Ammon's horn (tissue), 1 donor: ENCODE measurements at regions not wholly inside any gene's neighbourhood (a gene's known extent, or its start where the extent isn't known, plus 50 kb on each side); places are given as distances from the start of the nearest gene placed in this dataset.

Experiments
- DNase-seq: peaks from one replicate; pipeline ENCODE4 v3.0.0-alpha.2; 2016; ENCODE audit warnings: low spot score

- DNase-seq: peak; percentile 2
Observed at GRCh38 chr12:38969706-38970105, 64.3 kb upstream of the CPNE8 start.

GRCh38 chr12:38961683-38962082 is 56.3 kb upstream of the CPNE8 start:
- DNase-seq: no peak

- no peak for DNase-seq
Observed at GRCh38 chr12:38961012-38961411, 55.6 kb upstream of the CPNE8 start.

DNA sequence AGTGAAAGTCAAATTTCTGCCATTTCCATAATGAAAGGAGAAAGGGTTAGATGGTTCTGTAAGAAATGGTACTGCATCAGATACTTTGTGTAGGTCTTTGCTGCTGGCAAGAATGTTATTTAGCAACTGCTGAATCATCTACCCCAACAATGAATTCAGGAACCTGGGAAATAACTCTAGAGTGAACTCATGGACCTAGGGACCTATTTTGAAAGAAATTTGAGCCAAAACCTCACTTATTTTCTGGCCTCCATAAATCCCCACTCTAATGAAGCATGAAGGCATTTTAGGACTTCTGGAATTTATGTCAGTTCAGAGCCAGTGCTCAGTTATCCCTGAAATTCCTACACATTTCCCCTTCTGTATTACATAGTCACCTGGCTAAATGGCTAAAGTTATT is 50.9 kb upstream of the CPNE8 start:
- DNase-seq: no peak
